DMS 273 (cell line): ENCODE measurements at regions not wholly inside any gene's neighbourhood (a gene's known extent, or its start where the extent isn't known, plus 50 kb on each side); places are given as distances from the start of the nearest gene placed in this dataset.

ENCODE experiments used
- DNase-seq: peaks from one replicate; lab custom pipeline; 2025; ENCODE audit not compliant: unreplicated experiment; lab: John Stamatoyannopoulos, UW

DNA sequence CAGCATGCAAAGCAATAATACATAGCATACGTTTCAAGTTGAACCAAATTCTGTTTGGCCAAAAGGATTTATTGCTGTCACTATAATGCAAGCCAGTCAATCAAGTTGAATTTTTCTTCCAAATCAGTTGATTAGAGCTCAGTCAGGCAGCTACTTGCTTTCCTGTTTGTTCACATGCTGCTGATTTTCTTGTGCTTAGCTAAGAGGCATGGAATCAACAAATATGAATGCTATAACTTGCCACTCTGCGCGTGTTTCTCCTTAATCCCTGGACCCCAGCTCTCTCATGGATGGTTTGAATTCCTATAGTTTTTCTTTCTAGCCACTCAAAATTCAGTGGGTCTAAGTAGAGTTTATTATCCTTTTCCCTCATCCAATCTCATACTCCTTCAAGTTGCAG is 311.3 kb downstream of the KLF5 start:
- no peak for DNase-seq

DNA sequence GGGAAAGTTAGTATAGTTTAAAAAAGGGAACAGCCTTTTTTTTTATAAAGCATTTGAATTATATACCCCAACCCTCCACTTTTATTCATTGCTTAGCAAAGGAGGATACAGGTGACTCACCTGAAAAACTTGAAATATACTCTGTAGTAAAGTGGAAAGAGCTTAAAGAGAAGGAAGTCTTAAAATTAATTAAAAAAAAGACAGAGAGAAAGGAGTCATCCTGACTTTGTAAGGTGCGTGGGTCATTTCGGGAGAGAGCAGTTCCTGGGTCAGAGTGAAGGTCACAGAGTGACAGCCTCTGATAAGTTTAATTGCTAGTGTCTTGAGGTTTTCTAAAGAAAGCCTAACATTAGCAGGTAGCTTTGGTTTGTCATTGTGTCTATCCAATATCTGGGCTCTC is 310.3 kb downstream of the KLF5 start:
- no peak for DNase-seq

DNA sequence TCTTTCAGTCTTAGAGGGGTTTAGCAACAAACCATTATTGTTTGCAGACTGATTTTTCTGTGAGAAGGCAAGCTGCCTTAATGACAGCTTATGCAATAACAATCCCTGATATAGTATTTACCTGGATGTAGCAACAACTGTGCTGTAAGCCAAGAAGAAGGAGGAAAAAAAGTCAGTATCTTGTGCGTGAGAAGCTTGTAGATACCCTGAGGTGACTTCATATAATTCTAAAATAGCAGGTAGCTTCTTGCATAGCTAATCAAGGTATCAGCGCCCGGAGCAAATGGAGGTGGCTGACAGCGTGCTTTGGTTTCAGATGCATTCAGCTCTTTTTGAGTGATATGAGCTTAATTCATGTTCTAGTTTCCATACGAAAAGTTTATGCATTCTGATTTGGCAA is 309.8 kb downstream of the KLF5 start:
- DNase-seq = no peak

DNA sequence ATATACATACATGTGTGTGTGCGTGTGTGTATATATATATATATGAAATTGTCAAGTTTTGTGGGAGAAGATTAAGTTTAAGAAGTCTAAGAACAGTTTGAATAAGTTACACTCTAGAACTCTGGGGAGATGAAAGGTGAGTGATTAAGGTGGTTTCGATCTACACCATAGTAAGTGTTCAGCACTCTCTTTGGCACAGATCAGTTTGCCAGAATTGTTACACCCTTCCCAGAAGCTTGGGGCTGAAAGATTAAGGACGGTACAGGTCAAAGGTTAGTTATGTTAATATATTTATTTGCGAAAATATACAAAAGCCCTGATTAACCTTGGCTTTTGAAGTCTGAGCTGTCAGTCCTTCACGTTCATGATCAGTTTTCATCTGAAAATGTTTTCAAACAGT is 309.1 kb downstream of the KLF5 start:
- no peak for DNase-seq

DNA sequence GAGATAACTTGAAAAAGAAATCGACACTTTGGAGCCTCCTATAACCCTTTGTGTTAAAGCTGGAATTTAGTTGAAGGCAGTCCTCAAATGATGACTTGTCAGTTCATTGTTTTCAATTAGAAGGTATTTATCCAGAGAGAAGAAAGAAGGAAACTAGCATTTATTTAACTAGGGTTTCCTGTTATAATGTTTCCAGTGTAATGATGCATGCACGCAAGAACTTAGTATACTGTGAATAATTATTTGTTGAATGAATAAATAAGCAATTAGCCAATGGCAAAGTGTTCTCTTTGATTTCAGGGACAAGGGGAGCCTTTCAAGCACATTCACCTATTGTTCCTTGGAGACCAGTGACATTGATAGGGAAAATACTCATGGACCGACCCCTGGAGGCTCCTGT is 307.4 kb downstream of the KLF5 start:
- DNase-seq = no peak

DNA sequence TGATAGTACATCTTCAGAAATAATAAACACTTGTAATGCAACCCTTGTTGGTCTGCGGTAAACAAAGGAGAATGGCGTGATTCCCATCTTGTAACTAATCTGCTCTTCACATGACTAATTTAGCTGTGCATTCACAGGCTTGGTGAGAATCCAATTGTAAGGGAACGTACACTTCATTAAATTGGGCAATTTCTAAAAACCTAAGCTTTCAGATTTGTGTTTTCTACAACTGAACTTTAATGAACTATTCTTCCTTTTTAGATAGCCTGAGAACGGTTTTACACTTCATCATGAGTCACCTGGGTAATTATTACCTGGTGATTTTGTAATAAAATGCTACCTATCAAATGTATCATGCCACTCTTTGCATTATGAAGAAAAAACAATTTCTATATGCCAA is 306.9 kb downstream of the KLF5 start:
- no peak for DNase-seq

DNA sequence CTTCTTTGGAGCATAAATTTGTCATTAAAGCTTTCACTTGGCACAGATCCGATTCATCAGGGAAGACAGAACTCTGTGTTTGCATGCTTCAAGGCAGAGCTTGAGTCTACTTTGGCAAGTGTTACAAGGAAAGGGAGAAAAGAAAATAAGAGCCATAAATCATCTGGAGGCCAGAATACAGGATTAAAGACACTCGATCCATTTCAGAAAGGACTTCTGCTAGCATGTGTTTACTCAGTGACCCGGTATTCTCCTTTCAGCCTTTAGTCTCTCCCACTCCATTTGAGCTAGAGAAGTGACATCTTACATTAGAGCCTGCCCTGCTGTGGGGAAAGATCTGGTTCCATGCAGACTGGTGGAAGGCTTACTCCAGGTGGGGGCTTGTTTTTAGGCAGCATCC is 306.4 kb downstream of the KLF5 start:
- DNase-seq = no peak

DNA sequence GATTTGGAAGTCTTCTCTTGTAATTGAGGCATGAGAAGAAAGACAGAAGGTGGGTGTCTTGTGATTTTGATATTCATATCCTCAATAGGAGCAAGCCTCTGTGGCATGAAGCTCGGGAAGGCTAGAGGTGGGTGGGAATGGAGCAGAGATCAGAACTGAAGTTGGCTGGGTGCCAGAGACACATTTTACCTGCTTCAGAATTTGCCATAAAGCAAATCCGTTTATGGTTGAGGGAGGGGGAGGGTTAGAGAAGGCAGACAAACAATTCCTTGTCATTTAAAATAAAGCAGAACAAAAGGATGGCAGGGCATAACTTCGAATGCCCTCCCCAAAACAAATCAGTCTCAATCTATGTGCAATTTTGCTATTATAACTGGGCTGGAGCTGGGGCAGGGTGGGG is 305.9 kb downstream of the KLF5 start:
- no peak for DNase-seq

DNA sequence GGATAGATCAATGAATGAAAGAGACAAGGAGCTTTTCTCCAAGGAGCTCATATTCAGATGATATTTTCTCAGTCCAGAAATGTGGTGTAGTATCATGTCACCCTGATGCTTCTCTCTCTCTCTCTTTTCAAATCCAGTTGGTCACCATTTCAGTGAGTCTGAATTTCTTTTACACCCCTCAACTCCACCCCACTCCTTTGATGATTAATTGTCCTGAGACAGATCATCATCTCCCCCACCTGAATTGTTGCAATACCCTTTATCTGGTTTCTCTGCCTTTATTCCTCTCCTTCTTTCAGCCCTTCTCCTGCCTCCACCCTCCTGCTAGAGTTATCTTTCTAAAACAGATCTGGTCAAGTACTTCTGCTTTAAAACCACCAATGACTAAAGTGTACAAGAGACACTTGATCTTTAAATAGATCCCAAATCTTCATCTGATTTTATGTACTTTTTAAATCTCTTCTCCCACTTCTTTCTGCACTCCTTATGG is 299.8 kb downstream of the KLF5 start:
- no peak for DNase-seq

DNA sequence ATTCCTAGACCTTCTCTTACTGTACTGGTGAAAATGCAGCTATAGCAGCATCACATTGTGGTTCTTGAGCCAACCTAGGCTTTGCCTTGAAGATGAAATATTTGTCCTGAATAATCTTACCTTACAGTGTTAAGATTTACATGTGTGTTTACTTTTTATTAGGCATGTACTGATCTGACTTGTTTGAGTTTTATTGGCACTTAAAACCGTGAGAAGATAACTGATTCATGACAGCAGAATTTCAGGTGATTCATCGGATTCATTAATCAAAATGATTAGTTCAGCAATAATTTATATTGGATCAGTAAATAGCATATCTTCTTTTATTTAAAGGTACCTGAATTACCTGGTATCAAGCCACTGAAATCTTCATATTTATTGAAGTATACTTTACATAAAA is 296.3 kb downstream of the KLF5 start:
- DNase-seq = no peak

DNA sequence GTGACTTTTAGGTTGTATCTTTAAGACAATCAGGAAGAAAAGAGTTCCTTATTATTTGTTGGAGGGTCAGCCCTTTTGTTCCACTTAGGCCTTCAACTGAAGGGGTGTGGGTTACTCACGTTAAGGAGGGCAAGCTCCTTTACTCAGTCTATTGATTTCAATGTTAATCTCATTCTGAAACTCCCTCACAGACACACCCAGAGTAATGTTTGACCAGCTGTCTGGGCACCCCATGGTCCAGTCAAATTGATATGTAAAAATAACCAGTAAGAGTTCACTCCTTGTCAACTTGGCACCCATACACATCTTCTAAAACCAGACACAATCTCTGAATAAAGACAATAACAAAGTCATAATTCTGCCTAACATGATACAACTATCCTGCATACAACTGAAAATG is 292.9 kb downstream of the KLF5 start:
- no peak for DNase-seq

DNA sequence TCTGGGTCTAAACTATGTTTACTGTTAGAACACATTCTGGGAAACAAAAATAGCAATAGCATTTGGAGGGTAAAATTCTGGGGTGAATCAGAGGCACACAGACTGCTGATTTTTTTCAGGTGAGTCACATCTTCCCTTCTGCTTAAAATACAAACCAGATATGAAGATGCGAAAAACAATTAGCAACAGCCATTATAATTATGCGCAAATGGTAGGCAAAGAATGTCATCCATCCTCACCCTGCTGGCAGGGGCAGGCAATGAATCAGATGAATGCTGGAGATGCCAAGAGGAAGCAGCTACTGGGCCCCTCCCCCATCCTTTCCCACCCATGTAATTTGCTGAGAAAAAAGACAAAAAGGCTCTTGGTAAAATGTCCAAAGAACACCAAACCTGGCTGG is 282.9 kb downstream of the KLF5 start:
- no peak for DNase-seq

DNA sequence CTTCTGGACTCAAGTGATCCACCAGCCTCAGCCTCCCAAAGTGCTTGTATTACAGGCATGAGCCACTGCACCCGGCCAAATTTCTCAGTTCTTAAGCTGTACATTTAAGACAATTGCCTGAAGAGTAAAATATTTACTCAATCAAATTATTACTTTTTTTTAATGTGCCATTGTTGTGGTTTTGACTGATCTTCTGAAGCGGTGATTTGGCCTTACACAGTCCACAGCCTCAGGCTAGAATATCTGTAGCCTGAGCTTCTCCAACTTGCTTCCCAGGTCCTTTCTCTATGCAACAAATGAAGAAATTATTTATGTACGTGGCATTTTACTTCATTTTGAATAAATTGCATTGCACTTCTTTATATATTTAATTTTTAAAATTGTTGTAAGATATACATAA is 281.3 kb downstream of the KLF5 start:
- DNase-seq = no peak

DNA sequence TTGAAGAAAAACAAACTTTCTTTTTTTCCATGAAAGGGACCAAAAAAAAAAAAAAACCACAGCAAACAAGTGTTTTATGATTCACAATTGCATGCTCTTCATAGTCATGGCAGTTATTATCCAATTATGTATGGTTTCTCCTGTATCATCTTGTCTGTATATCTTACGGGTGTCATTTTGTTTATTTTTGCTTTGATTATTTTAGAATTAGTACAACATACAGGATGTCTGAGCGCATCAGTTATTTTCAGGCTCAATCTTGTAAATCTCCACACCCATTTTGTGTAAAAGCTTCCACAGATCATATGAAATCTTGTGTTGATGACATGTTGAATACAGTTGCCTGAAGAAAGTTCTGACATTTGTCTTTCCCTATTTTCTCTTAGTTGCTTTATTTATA is 280.3 kb downstream of the KLF5 start:
- no peak for DNase-seq

DNA sequence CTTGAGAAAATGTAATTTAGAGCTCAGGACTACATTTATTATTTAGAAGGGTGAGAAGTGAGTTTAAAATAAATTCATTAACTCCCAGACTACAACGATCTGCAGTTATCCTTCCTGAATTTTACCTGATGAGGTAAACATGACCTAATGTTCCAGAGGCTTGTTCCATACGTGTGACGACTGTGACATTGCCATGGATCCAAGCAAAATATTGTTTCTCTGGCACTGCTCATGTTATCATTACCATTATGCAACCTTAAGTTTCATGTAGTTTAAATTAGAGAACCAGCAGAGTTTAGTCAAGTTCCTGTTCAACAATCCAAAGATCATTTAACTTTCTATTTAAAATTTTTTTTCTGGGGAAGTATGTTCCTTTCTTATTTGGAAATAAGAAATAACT is 279.6 kb downstream of the KLF5 start:
- DNase-seq = no peak

DNA sequence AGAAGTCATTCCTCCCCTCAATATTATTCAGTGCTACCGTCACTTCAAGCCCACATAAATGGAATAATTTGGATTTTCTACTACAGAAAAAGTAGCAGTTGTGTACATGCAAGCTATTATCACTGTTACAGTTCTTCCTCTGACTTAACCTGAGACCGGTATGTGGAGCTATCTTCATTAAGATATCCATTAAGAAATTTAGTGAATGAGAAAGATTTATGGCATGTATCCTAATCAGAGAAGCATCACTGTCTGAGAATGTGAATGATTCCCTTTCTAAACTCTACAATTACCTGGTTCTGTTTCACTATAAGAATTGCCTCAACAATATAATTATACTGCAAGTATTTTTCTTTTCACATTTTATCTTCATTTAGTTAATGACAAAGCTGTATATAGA is 278.7 kb downstream of the KLF5 start:
- no peak for DNase-seq

DNA sequence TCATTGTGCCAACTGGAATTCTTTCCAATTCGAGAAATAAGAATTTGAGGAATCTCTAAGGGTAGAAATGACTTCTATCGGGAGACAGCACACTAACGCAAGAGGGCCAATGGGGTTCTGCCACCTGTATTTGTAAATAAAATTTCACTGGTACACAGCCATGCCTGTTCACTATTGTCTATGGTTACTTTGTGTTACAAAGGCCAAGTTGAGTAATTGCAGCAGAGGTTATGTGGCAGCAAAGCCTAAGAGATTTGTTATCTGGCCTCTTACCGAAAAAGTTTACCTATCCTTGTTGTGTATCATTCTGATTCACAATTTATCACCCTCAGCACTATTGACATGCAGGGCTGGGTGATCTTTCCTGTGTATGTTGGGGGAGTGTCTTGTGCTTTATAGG is 278.0 kb downstream of the KLF5 start:
- no peak for DNase-seq

DNA sequence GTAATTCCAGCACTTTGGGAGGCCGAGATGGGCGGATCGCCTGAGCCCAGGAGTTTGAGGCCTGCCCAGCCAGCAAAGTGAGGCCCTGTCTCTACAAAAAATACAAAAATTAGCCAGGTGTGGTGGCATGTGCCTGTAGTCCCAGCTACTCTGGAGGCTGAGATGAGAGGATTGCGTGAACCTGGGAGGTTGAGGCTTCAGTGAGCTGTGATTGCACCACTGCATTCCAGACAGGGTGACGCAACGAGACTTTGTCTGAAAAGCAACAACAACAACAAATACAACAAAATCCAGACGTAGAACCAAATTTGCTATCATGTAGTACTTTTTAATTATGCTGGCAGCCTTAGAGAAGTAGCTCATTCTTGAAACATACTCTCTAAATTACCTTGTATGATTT is 277.1 kb downstream of the KLF5 start:
- no peak for DNase-seq

DNA sequence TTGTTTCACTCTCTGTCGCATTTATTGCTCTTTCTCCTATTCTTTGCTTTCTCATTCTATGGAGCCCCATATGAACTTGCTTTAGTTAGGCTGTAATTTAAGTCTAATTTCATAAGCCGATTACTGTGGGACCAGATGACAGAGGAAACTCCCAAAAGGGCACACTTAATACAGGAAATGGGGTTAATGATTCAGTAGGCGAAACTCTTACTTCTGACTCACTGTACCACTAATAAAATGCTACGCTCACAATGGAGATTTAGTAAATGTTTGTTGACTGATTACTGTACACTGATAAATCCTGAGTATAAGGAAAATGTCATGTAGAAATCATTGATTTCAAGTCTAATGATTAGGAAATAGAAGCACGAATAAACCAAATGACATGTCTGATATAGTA is 276.4 kb downstream of the KLF5 start:
- DNase-seq = no peak

DNA sequence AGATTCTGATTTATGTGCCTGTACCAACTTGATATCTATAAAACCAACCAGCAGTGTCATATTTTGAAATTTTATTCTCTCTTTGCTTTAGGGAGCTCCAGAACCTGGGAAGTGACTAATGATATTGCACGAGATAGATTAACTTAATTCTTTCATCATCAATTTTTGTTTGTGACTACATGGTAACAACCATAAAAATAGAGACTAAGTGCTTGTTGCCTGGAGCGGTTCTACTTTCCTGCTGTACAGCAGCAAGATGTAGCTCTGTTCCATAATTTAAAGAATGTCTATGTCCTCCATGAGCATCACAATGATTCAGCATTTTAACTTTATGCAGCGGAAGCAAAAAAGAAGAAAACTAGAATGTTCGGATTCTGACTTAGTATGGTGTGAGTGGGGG is 275.6 kb downstream of the KLF5 start:
- DNase-seq = no peak

DNA sequence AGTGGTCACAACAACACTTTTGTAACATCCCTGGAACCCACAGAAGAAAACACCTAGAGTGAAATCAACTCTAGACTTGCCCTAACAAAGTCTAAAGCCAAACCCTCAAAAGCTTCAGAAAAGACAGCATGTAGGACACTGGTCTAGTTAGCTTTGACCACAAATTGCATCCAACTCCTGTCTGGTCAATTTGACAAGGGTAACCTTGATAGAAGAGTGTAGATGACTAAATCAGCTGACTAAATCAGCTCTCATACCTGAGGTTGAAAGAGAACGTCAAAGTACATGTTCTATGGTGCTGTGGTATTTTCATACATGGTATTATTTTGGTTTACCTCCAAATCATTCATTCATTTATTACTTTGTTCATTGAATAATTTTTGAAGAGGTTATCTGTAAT is 272.8 kb downstream of the KLF5 start:
- no peak for DNase-seq

DNA sequence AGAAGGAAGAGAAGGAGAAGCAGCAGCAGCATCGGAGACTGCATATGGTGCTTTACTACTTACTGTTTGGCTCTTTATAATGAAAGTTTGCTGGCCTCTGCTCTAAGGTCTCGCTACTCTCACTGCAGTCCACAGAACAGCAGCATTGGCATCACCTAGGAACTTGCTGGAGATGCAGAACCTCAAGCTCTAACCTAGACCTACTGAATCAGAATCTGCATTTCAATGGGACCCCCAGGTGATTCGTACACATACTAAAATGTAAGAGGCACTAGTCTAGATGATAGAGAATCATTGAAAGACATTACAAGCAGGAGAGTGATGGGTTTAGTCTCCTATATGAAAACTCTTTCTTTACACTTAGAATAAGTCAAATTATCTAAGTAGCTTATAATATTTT is 270.6 kb downstream of the KLF5 start:
- no peak for DNase-seq

DNA sequence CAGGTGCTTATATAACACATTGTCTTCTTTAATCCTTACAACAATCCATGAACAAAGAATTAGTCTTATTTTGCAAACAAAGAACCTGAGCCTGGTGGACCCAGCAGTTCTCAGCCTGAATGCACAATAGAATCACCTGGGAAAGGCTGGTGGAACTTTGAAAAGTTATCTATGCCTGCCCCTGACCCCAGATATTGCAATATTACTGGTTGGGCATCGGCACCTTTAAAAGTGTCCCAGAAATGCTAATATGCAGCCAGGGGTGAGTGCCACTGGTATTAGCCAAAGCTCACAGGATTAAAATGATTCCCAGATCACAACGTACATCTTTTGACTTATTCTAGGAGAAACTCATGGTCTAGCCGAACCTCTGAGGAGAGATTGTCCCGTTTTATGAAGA is 268.8 kb downstream of the KLF5 start:
- DNase-seq = no peak
